OCI-LY3 (cell line): ENCODE measurements at regions not wholly inside any gene's neighbourhood (a gene's known extent, or its start where the extent isn't known, plus 50 kb on each side); places are given as distances from the start of the nearest gene placed in this dataset.

Experiments
- H2AFZ ChIP-seq: fragments of 200-600, 300-600 bp; shearing (Covaris generic); 2 replicates; pipeline ENCODE4 v1.6.0; 2014; ENCODE audit warnings: antibody characterized with exemption, low read depth, low read length
- H3K27ac ChIP-seq: fragments of 200-600, 300-600 bp; sonication (generic); 2 replicates; pipeline ENCODE4 v1.5.1; 2014; ENCODE audit warnings: mild to moderate bottlenecking, low read length, moderate library complexity, mixed read lengths
- H3K27me3 ChIP-seq: fragments of 200-600, 300-600 bp; sonication (generic); 2 replicates; pipeline ENCODE4 v1.6.1; 2014; ENCODE audit warnings: low read depth, low read length, mixed read lengths
- H3K36me3 ChIP-seq: fragments of 200-600, 300-600 bp; sonication (generic); replicated peaks from 2 replicates; pipeline ENCODE3; 2014; ENCODE audit warnings: low read depth, low read length, mixed read lengths
- H3K4me1 ChIP-seq: fragments of 300-600, 200-600 bp; sonication (generic); 2 replicates; pipeline ENCODE4 v1.6.1; 2014; ENCODE audit warnings: low read length, mixed read lengths
- H3K4me2 ChIP-seq: fragments of 200-600, 300-600 bp; sonication (generic); 2 replicates; pipeline ENCODE4 v1.6.1; 2014; ENCODE audit warnings: low read length, mixed read lengths
- H3K4me3 ChIP-seq: fragments of 300-600, 200-600 bp; sonication (generic); 2 replicates; pipeline ENCODE4 v1.5.1; 2014; ENCODE audit warnings: antibody characterized with exemption, mild to moderate bottlenecking, low read length, moderate library complexity
- H3K79me2 ChIP-seq: fragments of 300-600, 200-600 bp; shearing (Covaris generic); 2 replicates; pipeline ENCODE4 v1.6.1; 2014; ENCODE audit warnings: mild to moderate bottlenecking, low read length, mixed read lengths
- H3K9ac ChIP-seq: fragments of 300-600, 200-600 bp; shearing (Covaris generic); 2 replicates; pipeline ENCODE4 v1.6.0; 2014; ENCODE audit warnings: mild to moderate bottlenecking, low read length, moderate library complexity
- H3K9me3 ChIP-seq: fragments of 200-600, 300-600 bp; shearing (Covaris generic); 2 replicates; pipeline ENCODE4 v1.6.1; 2014; ENCODE audit warnings: low read length, mixed read lengths; ENCODE audit not compliant: insufficient read depth
- H4K20me1 ChIP-seq: fragments of 200-600, 300-600 bp; sonication (generic); 2 replicates; pipeline ENCODE4 v1.6.1; 2016; ENCODE audit warnings: low read length, mixed read lengths; ENCODE audit not compliant: insufficient read depth
- CTCF ChIP-seq: fragments of 200-600, 300-600 bp; sonication (generic); IDR thresholded peaks from 2 replicates; pipeline ENCODE4 v1.5.1; 2014; ENCODE audit warnings: antibody characterized with exemption, low read length, low read depth
- EZH2phosphoT487 ChIP-seq: fragments of 200-600 bp; shearing (Covaris generic); IDR thresholded peaks from 2 replicates; pipeline ENCODE4 v1.6.1; 2018; ENCODE audit warnings: antibody characterized with exemption, mixed run types, low read depth

GRCh38 chr15:29429584-29429983, 160.0 kb upstream of the NSMCE3 start:
- H3K4me2 ChIP-seq, result no peak overlapping the region

GRCh38 chr15:29428925-29429573, 159.4 kb upstream of the NSMCE3 start:
- no peaks in the 10 kb centered on the region for H4K20me1 ChIP-seq
- no peaks in the 10 kb centered on the region for H3K79me2 ChIP-seq
- H3K9me3 ChIP-seq, result no peaks in the 10 kb centered on the region
- no peak overlapping the region for H3K9ac ChIP-seq
- no peak overlapping the region for H3K4me2 ChIP-seq
- no peak for TF ChIP-seq CTCF
- TF ChIP-seq EZH2phosphoT487, result no peak
- peaks cover 3% of the 10 kb centered on the region; the same call in 1 of the 2 replicates for H3K27me3 ChIP-seq
- no peaks in the 10 kb centered on the region for H3K36me3 ChIP-seq
- H3K27ac ChIP-seq, result no peak overlapping the region
- H3K4me3 ChIP-seq, result no peak overlapping the region
- no peaks in the 10 kb centered on the region for H3K4me1 ChIP-seq
- no peak overlapping the region for H2AFZ ChIP-seq

More at GRCh38 chr15:29429584-29429983, 160.0 kb upstream of the NSMCE3 start:
- no peak overlapping the region for H3K27ac ChIP-seq
- H3K4me1 ChIP-seq, result no peaks in the 10 kb centered on the region
- no peaks in the 10 kb centered on the region for H3K79me2 ChIP-seq
- no peak overlapping the region for H3K9ac ChIP-seq
- H2AFZ ChIP-seq, result no peak overlapping the region
- no peaks in the 10 kb centered on the region for H4K20me1 ChIP-seq
- TF ChIP-seq CTCF, result no peak
- no peak for TF ChIP-seq EZH2phosphoT487
- no peaks in the 10 kb centered on the region for H3K9me3 ChIP-seq
- peaks cover 8% of the 10 kb centered on the region for H3K27me3 ChIP-seq
- no peak overlapping the region for H3K4me3 ChIP-seq
- no peaks in the 10 kb centered on the region for H3K36me3 ChIP-seq

GRCh38 chr15:29425864-29426263, 156.2 kb upstream of the NSMCE3 start:
- TF ChIP-seq CTCF (no peak), EZH2phosphoT487 (no peak)
- no peak overlapping the region for H3K27ac ChIP-seq
- no peaks in the 10 kb centered on the region for H3K9me3 ChIP-seq
- no peak overlapping the region for H2AFZ ChIP-seq
- no peaks in the 10 kb centered on the region for H3K79me2 ChIP-seq
- no peak overlapping the region for H3K9ac ChIP-seq
- H3K4me1 ChIP-seq, result peaks cover under 1% of the 10 kb centered on the region; the same call in 1 of the 2 replicates
- no peaks in the 10 kb centered on the region for H3K27me3 ChIP-seq
- no peak overlapping the region for H3K4me2 ChIP-seq
- no peaks in the 10 kb centered on the region for H3K36me3 ChIP-seq
- H3K4me3 ChIP-seq, result no peak overlapping the region
- no peaks in the 10 kb centered on the region for H4K20me1 ChIP-seq

- Histone ChIP-seq H3K27ac (no peak overlapping the region), H3K9me3 (no peaks in the 10 kb centered on the region), H3K9ac (no peak overlapping the region), H3K4me3 (no peak overlapping the region), H3K4me2 (no peak overlapping the region), H2AFZ (no peak overlapping the region), H3K36me3 (no peaks in the 10 kb centered on the region), H3K4me1 (peaks cover 14% of the 10 kb centered on the region), H4K20me1 (no peaks in the 10 kb centered on the region), H3K79me2 (no peaks in the 10 kb centered on the region), H3K27me3 (no peaks in the 10 kb centered on the region)
- TF ChIP-seq EZH2phosphoT487, result no peak
- no peak for TF ChIP-seq CTCF
Observed at GRCh38 chr15:29424118-29424517, 154.5 kb upstream of the NSMCE3 start.
